ENCODE measurements at regions not wholly inside any gene's neighbourhood (a gene's known extent, or its start where the extent isn't known, plus 50 kb on each side); places are given as distances from the start of the nearest gene placed in this dataset.

GRCh38 chr3:194738254-194739093 lies 52.8 kb downstream of the FAM43A start:
- H3K27me3 ChIP-seq (ENCODE audit: insufficient read depth, low read length) = no peaks in the 10 kb centered on the region
- peaks cover 5% of the 10 kb centered on the region for H3K9me3 ChIP-seq (ENCODE audit: low read depth, low read length)
- no peak overlapping the region for H3K4me3 ChIP-seq (ENCODE audit: low read length)
- peaks cover 23% of the 10 kb centered on the region for H3K4me1 ChIP-seq (ENCODE audit: insufficient read depth, low read length)

DNA sequence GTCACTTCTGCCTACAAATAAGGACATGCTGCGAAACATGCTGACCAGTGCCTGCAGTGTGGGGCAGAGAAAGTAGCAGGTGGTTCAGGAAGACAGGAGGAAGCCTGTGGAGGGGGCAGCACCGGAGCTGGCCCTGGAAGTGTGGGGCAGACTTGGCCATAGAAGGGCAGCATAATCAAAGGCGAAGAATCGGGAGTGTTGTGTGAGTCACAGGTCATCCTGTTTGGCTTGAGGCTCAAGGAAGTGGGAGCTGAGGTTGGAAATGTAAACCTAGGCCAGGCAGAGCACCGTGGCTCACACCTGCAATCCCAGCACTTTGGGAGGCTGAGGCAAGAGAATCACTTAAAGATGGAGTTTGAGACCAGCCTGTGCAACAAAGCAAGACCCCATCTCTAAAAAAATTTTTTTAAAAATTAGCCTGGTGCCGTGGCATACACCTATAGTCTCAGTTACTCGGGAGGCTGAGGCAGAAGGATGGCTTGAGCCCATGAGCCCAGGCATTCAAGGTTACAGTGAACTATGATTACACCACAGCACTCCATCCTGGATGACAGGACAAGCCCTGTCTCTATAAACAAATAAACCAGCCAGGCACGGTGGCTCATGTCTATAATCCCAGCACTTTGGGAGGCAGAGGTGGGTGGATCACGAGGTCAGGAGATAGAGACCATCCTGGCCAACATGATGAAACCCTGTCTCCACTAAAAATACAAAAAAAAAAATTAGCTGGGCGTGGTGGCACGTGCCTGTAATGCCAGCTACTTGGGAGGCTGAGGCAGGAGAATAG lies 54.0 kb downstream of the FAM43A start:
- Histone ChIP-seq H3K4me3 (ENCODE audit: low read length) (no peak overlapping the region), H3K9me3 (ENCODE audit: low read depth, low read length) (peaks cover 5% of the 10 kb centered on the region), H3K27me3 (ENCODE audit: insufficient read depth, low read length) (no peaks in the 10 kb centered on the region), H3K4me1 (ENCODE audit: insufficient read depth, low read length) (peaks cover 28% of the 10 kb centered on the region)

- Histone ChIP-seq H3K4me1 (ENCODE audit: insufficient read depth, low read length) (peaks cover 37% of the 10 kb centered on the region), H3K4me3 (ENCODE audit: low read length) (no peak overlapping the region), H3K9me3 (ENCODE audit: low read depth, low read length) (no peaks in the 10 kb centered on the region)
Measured at GRCh38 chr3:194740859-194741491, 55.3 kb downstream of the FAM43A start.

DNA sequence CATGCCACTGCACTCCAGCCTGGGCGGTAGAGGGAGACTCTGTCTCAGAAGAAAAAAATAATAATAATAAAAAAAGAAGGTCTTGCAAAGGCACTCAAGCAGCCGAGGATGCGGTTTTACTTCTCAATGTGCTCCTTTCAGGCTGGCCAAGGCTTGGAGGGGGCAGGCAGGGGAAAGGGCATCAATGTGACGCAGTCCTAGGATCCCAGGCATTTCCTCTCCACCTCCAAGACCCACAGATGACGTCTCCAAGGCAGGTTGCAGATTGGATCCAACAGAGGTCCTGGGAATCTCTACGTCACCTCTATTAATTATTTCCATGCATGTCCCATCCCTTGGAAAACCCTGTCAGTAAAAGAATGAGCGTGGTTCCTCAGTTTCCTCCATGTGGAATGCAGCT lies 56.2 kb downstream of the FAM43A start:
- H3K4me3 ChIP-seq (ENCODE audit: low read length) = no peak overlapping the region
- H3K27me3 ChIP-seq (ENCODE audit: insufficient read depth, low read length) = no peaks in the 10 kb centered on the region
- no peaks in the 10 kb centered on the region for H3K9me3 ChIP-seq (ENCODE audit: low read depth, low read length)
- peaks cover 30% of the 10 kb centered on the region for H3K4me1 ChIP-seq (ENCODE audit: insufficient read depth, low read length)

More at GRCh38 chr3:194740859-194741491, 55.3 kb downstream of the FAM43A start:
- H3K27me3 ChIP-seq (ENCODE audit: insufficient read depth, low read length) = no peaks in the 10 kb centered on the region

DNA sequence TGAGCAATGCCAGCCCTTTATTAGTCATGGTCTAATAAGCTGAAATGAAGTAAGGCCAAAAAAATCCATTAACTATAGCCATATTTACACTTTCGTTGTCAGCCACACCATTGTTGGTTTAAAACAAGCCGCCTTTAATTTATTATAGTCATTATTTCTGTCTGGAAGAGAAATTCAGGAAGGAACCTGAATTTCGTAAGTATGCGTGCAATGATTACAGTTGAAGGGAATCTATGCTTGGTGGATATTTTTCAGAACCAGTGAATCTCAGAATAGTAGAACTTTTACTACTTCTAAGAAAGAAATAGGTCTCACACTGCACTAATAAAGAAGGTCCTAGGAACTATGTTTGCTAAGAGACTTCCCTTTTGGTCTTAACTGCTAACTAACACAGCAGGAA lies 59.1 kb downstream of the FAM43A start:
- Histone ChIP-seq H3K4me3 (ENCODE audit: low read length) (no peak overlapping the region), H3K9me3 (ENCODE audit: low read depth, low read length) (no peaks in the 10 kb centered on the region), H3K27me3 (ENCODE audit: insufficient read depth, low read length) (no peaks in the 10 kb centered on the region), H3K4me1 (ENCODE audit: insufficient read depth, low read length) (peaks cover 21% of the 10 kb centered on the region)

GRCh38 chr3:194745422-194746184 lies 59.9 kb downstream of the FAM43A start:
- no peaks in the 10 kb centered on the region for H3K27me3 ChIP-seq (ENCODE audit: insufficient read depth, low read length)
- H3K9me3 ChIP-seq (ENCODE audit: low read depth, low read length) = no peaks in the 10 kb centered on the region
- no peak overlapping the region for H3K4me3 ChIP-seq (ENCODE audit: low read length)
- peaks cover 21% of the 10 kb centered on the region for H3K4me1 ChIP-seq (ENCODE audit: insufficient read depth, low read length)

DNA sequence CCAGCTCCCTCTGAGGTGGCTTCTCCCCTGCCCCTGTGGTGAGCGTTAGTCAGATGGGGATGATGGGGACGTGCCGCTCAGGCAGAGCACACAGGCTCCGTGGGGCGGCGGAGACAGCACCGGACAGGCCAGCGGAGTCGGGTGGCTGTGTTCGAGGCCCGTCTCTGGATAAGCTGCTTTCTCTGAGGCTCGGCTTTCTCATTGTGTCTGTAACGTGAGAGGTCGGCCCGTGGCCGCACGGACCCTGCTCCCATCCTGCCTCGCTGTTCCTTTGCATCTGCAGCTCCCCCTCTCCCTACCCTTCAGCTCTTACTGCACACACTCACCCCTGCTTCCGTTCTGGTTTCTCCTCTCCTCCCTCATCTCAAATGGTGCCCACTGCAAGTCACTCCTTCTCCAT lies 62.5 kb downstream of the FAM43A start:
- no peaks in the 10 kb centered on the region for H3K9me3 ChIP-seq (ENCODE audit: low read depth, low read length)
- no peak overlapping the region for H3K4me3 ChIP-seq (ENCODE audit: low read length)
- H3K4me1 ChIP-seq (ENCODE audit: insufficient read depth, low read length) = peaks cover 21% of the 10 kb centered on the region
- no peaks in the 10 kb centered on the region for H3K27me3 ChIP-seq (ENCODE audit: insufficient read depth, low read length)

- H3K4me1 ChIP-seq (ENCODE audit: insufficient read depth, low read length) = peaks cover 14% of the 10 kb centered on the region
- H3K4me3 ChIP-seq (ENCODE audit: low read length) = no peak overlapping the region
- H3K9me3 ChIP-seq (ENCODE audit: low read depth, low read length) = no peaks in the 10 kb centered on the region
- H3K27me3 ChIP-seq (ENCODE audit: insufficient read depth, low read length) = no peaks in the 10 kb centered on the region
Measured at GRCh38 chr3:194749631-194750490, 64.2 kb downstream of the FAM43A start.

DNA sequence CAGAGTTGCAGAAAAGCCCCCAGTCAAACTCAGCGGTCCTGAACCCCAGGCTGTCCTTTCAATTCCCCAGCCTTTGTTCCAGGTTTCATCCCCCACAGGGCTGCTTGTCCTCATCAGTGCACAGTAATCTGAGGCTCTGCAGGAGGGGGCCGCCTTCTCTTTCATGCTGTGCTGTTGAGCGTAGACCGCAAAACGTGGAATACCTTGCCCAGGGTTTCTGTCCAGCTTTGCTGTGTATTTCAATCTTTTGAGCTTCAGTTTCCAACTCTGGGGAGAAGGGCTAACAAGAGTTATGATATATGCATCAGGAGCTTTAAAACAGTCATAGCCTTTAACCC lies 64.8 kb downstream of the FAM43A start:
- H3K27me3 ChIP-seq (ENCODE audit: insufficient read depth, low read length) = no peaks in the 10 kb centered on the region
- H3K4me1 ChIP-seq (ENCODE audit: insufficient read depth, low read length) = peaks cover 8% of the 10 kb centered on the region
- H3K4me3 ChIP-seq (ENCODE audit: low read length) = no peak overlapping the region
- H3K9me3 ChIP-seq (ENCODE audit: low read depth, low read length) = no peaks in the 10 kb centered on the region

DNA sequence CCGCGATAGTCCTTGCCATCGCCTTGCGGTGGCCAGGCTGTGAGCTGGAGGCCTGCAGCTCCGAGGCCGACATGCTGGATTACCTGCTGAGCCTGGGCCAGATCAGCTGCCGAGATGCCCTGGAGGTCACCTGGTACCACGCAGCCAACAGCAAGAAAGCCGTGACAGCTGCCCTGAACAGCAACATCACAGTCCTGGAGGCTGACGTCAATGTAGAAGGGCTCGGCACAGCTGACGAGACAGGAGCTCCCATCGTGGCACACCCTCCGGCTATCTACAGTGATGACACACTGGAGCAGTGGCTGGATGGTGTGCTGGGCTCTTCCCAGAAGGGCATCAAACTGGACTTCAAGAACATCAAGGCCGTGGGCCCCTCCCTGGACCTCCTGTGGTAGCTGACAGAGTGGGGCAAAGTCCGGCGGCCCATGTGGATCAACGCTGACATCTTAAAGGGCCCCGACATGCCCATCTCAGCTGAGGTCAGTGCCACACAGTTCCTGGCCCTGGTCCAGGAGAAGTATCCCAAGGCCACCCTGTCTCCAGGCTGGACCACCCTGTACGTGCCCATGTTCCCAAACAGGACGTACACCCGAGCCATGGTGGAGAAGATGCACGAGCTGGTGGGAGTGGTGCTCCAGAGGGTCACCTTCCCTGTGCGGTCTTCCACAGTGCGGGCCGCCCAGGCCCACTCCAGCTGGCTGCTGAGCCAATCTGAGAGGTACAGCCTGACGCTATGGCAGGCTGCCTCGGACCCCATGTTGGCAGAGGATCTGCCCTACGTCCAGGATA lies 70.2 kb downstream of the FAM43A start:
- no peaks in the 10 kb centered on the region for H3K27me3 ChIP-seq (ENCODE audit: insufficient read depth, low read length)
- H3K4me1 ChIP-seq (ENCODE audit: insufficient read depth, low read length) = no peaks in the 10 kb centered on the region
- no peaks in the 10 kb centered on the region for H3K9me3 ChIP-seq (ENCODE audit: low read depth, low read length)
- no peak overlapping the region for H3K4me3 ChIP-seq (ENCODE audit: low read length)

DNA sequence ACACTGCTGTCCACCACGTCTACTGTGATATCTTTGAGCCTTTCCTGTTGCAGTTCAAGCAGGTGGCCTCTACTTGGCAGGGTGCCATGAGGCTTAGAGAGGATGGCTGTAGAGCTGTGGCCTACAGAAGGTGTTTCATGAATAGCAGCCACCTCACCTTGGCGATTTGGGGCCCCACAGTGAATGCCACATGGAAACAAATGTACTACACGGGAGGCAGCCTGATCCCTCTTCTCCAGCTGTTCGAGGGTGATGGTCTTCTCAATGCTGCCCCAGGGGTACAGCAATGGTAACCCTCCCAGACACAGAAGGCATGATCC lies 70.7 kb downstream of the FAM43A start:
- Histone ChIP-seq H3K9me3 (ENCODE audit: low read depth, low read length) (no peaks in the 10 kb centered on the region), H3K4me3 (ENCODE audit: low read length) (no peak overlapping the region), H3K4me1 (ENCODE audit: insufficient read depth, low read length) (no peaks in the 10 kb centered on the region), H3K27me3 (ENCODE audit: insufficient read depth, low read length) (no peaks in the 10 kb centered on the region)

DNA sequence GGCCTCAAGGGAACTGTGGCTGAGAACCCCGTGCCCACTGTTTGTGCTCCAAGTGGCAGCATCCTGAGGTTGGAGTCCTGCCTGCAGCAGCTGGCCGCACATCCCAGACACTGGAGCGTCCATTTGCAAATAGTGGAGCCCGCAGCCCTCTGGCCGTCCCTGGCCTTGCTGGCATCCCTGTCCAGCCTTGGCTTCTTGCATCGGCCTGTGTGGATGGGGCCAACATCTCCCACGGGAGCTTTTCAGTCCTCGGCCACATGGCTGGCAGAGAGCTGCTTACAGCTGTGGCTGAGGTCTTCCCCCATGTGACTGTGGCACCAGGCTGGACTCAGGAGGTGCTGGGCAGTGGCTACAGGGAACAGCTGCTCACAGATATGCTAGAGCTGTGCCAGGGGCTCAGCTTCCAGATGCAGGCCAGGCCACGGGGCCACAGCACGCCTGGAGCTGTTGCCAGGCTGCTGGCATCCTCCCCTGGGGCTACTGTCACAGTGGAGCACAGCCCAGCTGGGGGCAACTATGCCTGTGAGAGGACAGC lies 71.2 kb downstream of the FAM43A start:
- H3K4me3 ChIP-seq (ENCODE audit: low read length) = no peak overlapping the region
- no peaks in the 10 kb centered on the region for H3K27me3 ChIP-seq (ENCODE audit: insufficient read depth, low read length)
- H3K9me3 ChIP-seq (ENCODE audit: low read depth, low read length) = no peaks in the 10 kb centered on the region
- H3K4me1 ChIP-seq (ENCODE audit: insufficient read depth, low read length) = no peaks in the 10 kb centered on the region

GRCh38 chr3:194757647-194758061 lies 72.0 kb downstream of the FAM43A start:
- H3K4me1 ChIP-seq (ENCODE audit: insufficient read depth, low read length) = no peaks in the 10 kb centered on the region
- no peaks in the 10 kb centered on the region for H3K27me3 ChIP-seq (ENCODE audit: insufficient read depth, low read length)
- H3K4me3 ChIP-seq (ENCODE audit: low read length) = no peak overlapping the region
- no peaks in the 10 kb centered on the region for H3K9me3 ChIP-seq (ENCODE audit: low read depth, low read length)
